ENCODE measurements at regions not wholly inside any gene's neighbourhood (a gene's known extent, or its start where the extent isn't known, plus 50 kb on each side); places are given as distances from the start of the nearest gene placed in this dataset.
"Not testable (repeated sequence)": the region's sequence is repeated elsewhere in the genome, so short reads cannot be mapped to it uniquely, and the experiment has no call there.

GRCh38 chr1:116185161-116185701 is 74.0 kb downstream of the MAB21L3 start:
- no peak for DNase-seq (ENCODE audit: low read depth)

GRCh38 chr1:116189481-116189880 is 78.3 kb downstream of the MAB21L3 start:
- no peak for DNase-seq (ENCODE audit: low read depth)

GRCh38 chr1:116191294-116191693 is 80.1 kb downstream of the MAB21L3 start:
- no peak for DNase-seq (ENCODE audit: low read depth)

GRCh38 chr1:116193768-116194167 is 82.6 kb downstream of the MAB21L3 start:
- DNase-seq (ENCODE audit: low read depth) = no peak

GRCh38 chr1:116194568-116194967 is 83.4 kb downstream of the MAB21L3 start:
- no peak for DNase-seq (ENCODE audit: low read depth)

GRCh38 chr1:116195077-116195868 is 84.1 kb downstream of the MAB21L3 start:
- no peak for DNase-seq (ENCODE audit: low read depth)

- not testable (repeated sequence) for DNase-seq (ENCODE audit: low read depth)
These were observed 89.1 kb downstream of the MAB21L3 start for GRCh38 chr1:116200343-116200742.

- no peak for DNase-seq (ENCODE audit: low read depth)
These were observed 90.7 kb downstream of the MAB21L3 start for GRCh38 chr1:116201911-116202310.

GRCh38 chr1:116203181-116203723 is 92.1 kb downstream of the MAB21L3 start:
- no peak for DNase-seq (ENCODE audit: low read depth)

GRCh38 chr1:116203920-116204319 is 92.7 kb downstream of the MAB21L3 start:
- no peak for DNase-seq (ENCODE audit: low read depth)

GRCh38 chr1:116205941-116206679 is 94.9 kb downstream of the MAB21L3 start:
- no peak for DNase-seq (ENCODE audit: low read depth)

- DNase-seq (ENCODE audit: low read depth) = no peak
These were observed 96.0 kb downstream of the MAB21L3 start for GRCh38 chr1:116207126-116207735.

- no peak for DNase-seq (ENCODE audit: low read depth)
These were observed 96.9 kb downstream of the MAB21L3 start for GRCh38 chr1:116208136-116208535.

- no peak for DNase-seq (ENCODE audit: low read depth)
These were observed 100.1 kb downstream of the MAB21L3 start for GRCh38 chr1:116211294-116211693.

- DNase-seq (ENCODE audit: low read depth) = no peak
These were observed 107.7 kb downstream of the MAB21L3 start for GRCh38 chr1:116218922-116219321.

GRCh38 chr1:116219651-116220434 is 108.6 kb downstream of the MAB21L3 start:
- no peak for DNase-seq (ENCODE audit: low read depth)

- DNase-seq (ENCODE audit: low read depth) = no peak
These were observed 112.9 kb downstream of the MAB21L3 start for GRCh38 chr1:116224111-116224510.

GRCh38 chr1:116224561-116224960 is 113.4 kb downstream of the MAB21L3 start:
- DNase-seq (ENCODE audit: low read depth) = no peak

- no peak for DNase-seq (ENCODE audit: low read depth)
These were observed 114.8 kb downstream of the MAB21L3 start for GRCh38 chr1:116226017-116226416.

- DNase-seq (ENCODE audit: low read depth) = no peak
These were observed 117.3 kb downstream of the MAB21L3 start for GRCh38 chr1:116228511-116228910.

- no peak for DNase-seq (ENCODE audit: low read depth)
These were observed 119.5 kb downstream of the MAB21L3 start for GRCh38 chr1:116230712-116231111.

GRCh38 chr1:116231752-116232151 is 120.6 kb downstream of the MAB21L3 start:
- DNase-seq (ENCODE audit: low read depth) = no peak
